Nephron (organoid): ENCODE measurements at regions not wholly inside any gene's neighbourhood (a gene's known extent, or its start where the extent isn't known, plus 50 kb on each side); places are given as distances from the start of the nearest gene placed in this dataset.

Source experiments
- H3K27ac Mint-ChIP-seq, 3 experiments: 2 replicates each; pipeline ENCODE4 v1.8.0; 2020; ENCODE audit warnings: mixed read lengths in 3 of 3, mild to moderate bottlenecking in 2 of 3, moderate library complexity in 1 of 3
- H3K27me3 Mint-ChIP-seq: 2 replicates; pipeline ENCODE4 v1.8.0; 2021; ENCODE audit warnings: low read depth, mild to moderate bottlenecking, moderate library complexity, mixed read lengths
- H3K36me3 Mint-ChIP-seq: 2 replicates; pipeline ENCODE4 v1.8.0; 2020; ENCODE audit warnings: low read depth, mixed read lengths
- H3K4me1 Mint-ChIP-seq: 2 replicates; pipeline ENCODE4 v1.8.0; 2020; ENCODE audit warnings: mixed read lengths
- H3K4me3 Mint-ChIP-seq, 3 experiments: 2 replicates each; pipeline ENCODE4 v1.8.0; 2020; ENCODE audit warnings: mild to moderate bottlenecking in 3 of 3, mixed read lengths in 3 of 3, moderate library complexity in 2 of 3
- H3K9me3 Mint-ChIP-seq: 2 replicates; pipeline ENCODE4 v1.8.0; 2020; ENCODE audit warnings: mixed read lengths
- TF ChIP-seq, protein P1 (sequence below), 3 experiments: fragments of 200-600 bp; sonication (generic); IDR thresholded peaks; one replicate each; pipeline ENCODE4 v1.5.0; 2021; ENCODE audit warnings: antibody characterized with exemption in 3 of 3; ENCODE audit not compliant: unreplicated experiment in 3 of 3

DNA sequence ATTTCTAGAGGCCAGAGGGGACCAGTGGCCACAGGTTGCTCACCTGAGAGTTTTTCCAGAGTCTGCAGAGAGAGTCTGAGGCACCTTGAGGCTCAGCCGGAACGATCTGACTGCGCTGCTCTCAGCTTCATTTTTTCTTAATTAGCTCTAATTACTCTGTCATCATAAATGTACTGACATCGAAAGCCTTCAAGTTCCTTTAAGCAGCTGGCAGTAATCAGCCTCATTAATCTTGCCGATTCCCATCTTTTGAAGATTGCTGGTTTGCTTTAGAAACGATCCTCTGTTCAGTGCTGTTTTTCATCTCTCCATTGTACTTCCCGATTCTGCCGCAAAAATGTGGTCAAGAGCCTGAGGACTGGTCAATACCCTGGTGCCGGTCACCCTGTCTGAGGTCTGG, 454.7 kb downstream of the TYW1 start:
- TF ChIP-seq, protein P1, sequence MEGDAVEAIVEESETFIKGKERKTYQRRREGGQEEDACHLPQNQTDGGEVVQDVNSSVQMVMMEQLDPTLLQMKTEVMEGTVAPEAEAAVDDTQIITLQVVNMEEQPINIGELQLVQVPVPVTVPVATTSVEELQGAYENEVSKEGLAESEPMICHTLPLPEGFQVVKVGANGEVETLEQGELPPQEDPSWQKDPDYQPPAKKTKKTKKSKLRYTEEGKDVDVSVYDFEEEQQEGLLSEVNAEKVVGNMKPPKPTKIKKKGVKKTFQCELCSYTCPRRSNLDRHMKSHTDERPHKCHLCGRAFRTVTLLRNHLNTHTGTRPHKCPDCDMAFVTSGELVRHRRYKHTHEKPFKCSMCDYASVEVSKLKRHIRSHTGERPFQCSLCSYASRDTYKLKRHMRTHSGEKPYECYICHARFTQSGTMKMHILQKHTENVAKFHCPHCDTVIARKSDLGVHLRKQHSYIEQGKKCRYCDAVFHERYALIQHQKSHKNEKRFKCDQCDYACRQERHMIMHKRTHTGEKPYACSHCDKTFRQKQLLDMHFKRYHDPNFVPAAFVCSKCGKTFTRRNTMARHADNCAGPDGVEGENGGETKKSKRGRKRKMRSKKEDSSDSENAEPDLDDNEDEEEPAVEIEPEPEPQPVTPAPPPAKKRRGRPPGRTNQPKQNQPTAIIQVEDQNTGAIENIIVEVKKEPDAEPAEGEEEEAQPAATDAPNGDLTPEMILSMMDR (IDR thresholded peaks at IDR 0.05; ENCODE audit: unreplicated experiment in 3 of 3) = no peak
- H3K36me3 Mint-ChIP-seq = no peaks in the 10 kb centered on the region
- H3K27me3 Mint-ChIP-seq = peaks cover 30% of the 10 kb centered on the region
- no peak overlapping the region for H3K27ac Mint-ChIP-seq
- H3K4me1 Mint-ChIP-seq = peaks cover 27% of the 10 kb centered on the region
- H3K4me3 Mint-ChIP-seq = no peak overlapping the region
- peaks cover 2% of the 10 kb centered on the region for H3K9me3 Mint-ChIP-seq

- Mint-ChIP-seq H3K27me3 (peaks cover 39% of the 10 kb centered on the region), H3K4me1 (peaks cover 27% of the 10 kb centered on the region), H3K27ac (peak overlapping the region in 1 of 3 experiments; percentile 24), H3K4me3 (no peak overlapping the region), H3K36me3 (no peaks in the 10 kb centered on the region), H3K9me3 (peaks cover 2% of the 10 kb centered on the region)
- TF ChIP-seq, protein P1 (IDR thresholded peaks at IDR 0.05; ENCODE audit: unreplicated experiment in 3 of 3) = no peak
Measured at GRCh38 chr7:67452516-67453026, 455.9 kb downstream of the TYW1 start.

DNA sequence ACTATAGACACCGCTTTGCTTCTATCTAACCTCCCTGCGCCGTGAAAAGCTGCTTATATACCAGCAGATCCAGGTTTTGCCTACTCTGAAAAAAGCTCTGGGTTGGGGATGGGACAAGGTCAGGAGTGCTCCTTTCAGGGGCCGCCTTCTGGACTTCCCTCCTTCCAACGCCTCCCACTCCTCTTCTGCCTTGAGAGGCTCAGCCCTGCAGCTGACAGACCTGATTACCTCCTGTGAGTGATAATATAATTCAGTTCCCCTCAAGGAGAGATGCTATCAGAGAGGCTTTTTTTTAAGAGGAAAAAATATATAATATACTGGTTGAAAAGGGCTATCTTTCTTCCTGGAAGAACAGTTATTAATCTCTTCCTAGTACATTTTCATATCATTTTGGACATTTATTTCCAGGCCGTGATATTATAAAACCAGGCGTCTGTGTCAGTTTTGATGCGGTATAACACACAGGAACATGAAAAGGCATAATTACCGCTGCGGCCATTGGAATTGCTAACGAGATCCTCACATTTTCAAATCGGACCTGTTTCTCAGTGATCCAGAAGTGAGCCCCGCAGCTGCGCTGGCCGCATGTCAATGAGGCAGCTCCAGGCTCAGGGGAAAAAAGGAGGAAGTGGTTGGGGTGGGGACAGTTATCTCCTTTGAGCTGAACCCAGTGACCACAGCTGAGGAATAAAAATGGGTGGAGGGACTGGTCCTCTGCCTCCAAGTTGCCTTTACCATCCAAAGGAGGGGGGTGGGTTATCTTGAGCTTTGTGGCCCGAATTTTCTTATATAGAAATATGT, 457.1 kb downstream of the TYW1 start:
- Mint-ChIP-seq H3K27me3 (peaks cover 49% of the 10 kb centered on the region), H3K27ac (peak overlapping the region in 1 of 3 experiments; percentile 37), H3K4me1 (peaks cover 16% of the 10 kb centered on the region), H3K36me3 (no peaks in the 10 kb centered on the region), H3K4me3 (no peak overlapping the region), H3K9me3 (peaks cover 4% of the 10 kb centered on the region)
- TF ChIP-seq, protein P1 (IDR thresholded peaks at IDR 0.05; ENCODE audit: unreplicated experiment in 3 of 3) = no peak

GRCh38 chr7:67455508-67455907, 458.9 kb downstream of the TYW1 start:
- Mint-ChIP-seq H3K27ac (no peak overlapping the region), H3K9me3 (peaks cover 10% of the 10 kb centered on the region), H3K27me3 (peaks cover 64% of the 10 kb centered on the region), H3K4me1 (peaks cover 11% of the 10 kb centered on the region), H3K4me3 (no peak overlapping the region), H3K36me3 (peaks cover 3% of the 10 kb centered on the region)
- TF ChIP-seq, protein P1 (IDR thresholded peaks at IDR 0.05; ENCODE audit: unreplicated experiment in 3 of 3) = no peak

- peaks cover 32% of the 10 kb centered on the region for H3K9me3 Mint-ChIP-seq
- H3K4me1 Mint-ChIP-seq = peaks cover 36% of the 10 kb centered on the region
- TF ChIP-seq, protein P1 (IDR thresholded peaks at IDR 0.05; ENCODE audit: unreplicated experiment in 3 of 3) = no peak
- H3K27me3 Mint-ChIP-seq = peaks cover 58% of the 10 kb centered on the region
- H3K27ac Mint-ChIP-seq = peak overlapping the region; percentile 45 to 76 (median 73)
- peak overlapping the region in 1 of 3 experiments; percentile 40 for H3K4me3 Mint-ChIP-seq
- H3K36me3 Mint-ChIP-seq = peaks cover 18% of the 10 kb centered on the region
Measured at GRCh38 chr7:67462781-67463191, 466.2 kb downstream of the TYW1 start.
